Right atrium auricular region (tissue), 2 donors: ENCODE measurements at regions not wholly inside any gene's neighbourhood (a gene's known extent, or its start where the extent isn't known, plus 50 kb on each side); places are given as distances from the start of the nearest gene placed in this dataset.

Source experiments
- DNase-seq: peaks from one replicate; pipeline ENCODE4 v3.0.0-alpha.2; 2019; ENCODE audit warnings: low spot score
- H3K27ac ChIP-seq, 2 donors: fragments of 200-600 bp; sonication (generic); 1 replicate in 1 of 2; 2 replicates in 1 of 2; pipeline ENCODE4 v1.5.1; 2016 to 2019
- H3K27me3 ChIP-seq, 2 donors: fragments of 200-600 bp; sonication (generic); one replicate each; pipeline versions ENCODE4 v1.5.1 to v1.6.0; 2017 to 2019
- H3K36me3 ChIP-seq: fragments of 200-600 bp; sonication (generic); one replicate; pipeline ENCODE4 v1.5.1; 2016
- H3K4me1 ChIP-seq, 2 donors: fragments of 200-600 bp; sonication (generic); one replicate each; pipeline versions ENCODE4 v1.5.1 to v1.6.0; 2017 to 2019
- H3K4me3 ChIP-seq, 2 donors: fragments of 200-600 bp; sonication (generic); 1 replicate in 1 of 2; 2 replicates in 1 of 2; pipeline ENCODE4 v1.5.1; 2017 to 2019; ENCODE audit warnings: mild to moderate bottlenecking in 1 of 2, moderate library complexity in 1 of 2
- H3K9me3 ChIP-seq, 2 donors: fragments of 200-600 bp; sonication (generic); one replicate each; pipeline ENCODE4 v1.5.1; 2019
- CTCF ChIP-seq, 2 donors: fragments of 200-600 bp; sonication (generic); IDR thresholded peaks; one replicate each; pipeline ENCODE4 v1.5.1; 2019; ENCODE audit warnings: antibody characterized with exemption in 2 of 2

- H3K27ac ChIP-seq = no peak overlapping the region
- no peak for TF ChIP-seq CTCF (IDR thresholded peaks at IDR 0.05)
- no peaks in the 10 kb centered on the region for H3K4me1 ChIP-seq
- no peaks in the 10 kb centered on the region for H3K27me3 ChIP-seq
- no peak overlapping the region for H3K4me3 ChIP-seq
- no peak for DNase-seq
- H3K36me3 ChIP-seq = no peaks in the 10 kb centered on the region
- H3K9me3 ChIP-seq = no peaks in the 10 kb centered on the region
Measured at GRCh38 chr6:126764671-126765070, 353.8 kb upstream of the RSPO3 start.

- no peak overlapping the region for H3K27ac ChIP-seq
- no peaks in the 10 kb centered on the region for H3K27me3 ChIP-seq
- TF ChIP-seq CTCF (IDR thresholded peaks at IDR 0.05) = no peak
- H3K9me3 ChIP-seq = no peaks in the 10 kb centered on the region
- no peaks in the 10 kb centered on the region for H3K4me1 ChIP-seq
- H3K4me3 ChIP-seq = no peak overlapping the region
- no peak for DNase-seq
- no peaks in the 10 kb centered on the region for H3K36me3 ChIP-seq
Measured at GRCh38 chr6:126766820-126767219, 351.7 kb upstream of the RSPO3 start.

GRCh38 chr6:126767711-126768110, 350.8 kb upstream of the RSPO3 start:
- H3K4me1 ChIP-seq = no peaks in the 10 kb centered on the region
- no peaks in the 10 kb centered on the region for H3K27me3 ChIP-seq
- TF ChIP-seq CTCF (IDR thresholded peaks at IDR 0.05) = no peak
- no peak for DNase-seq
- H3K9me3 ChIP-seq = no peaks in the 10 kb centered on the region
- H3K36me3 ChIP-seq = no peaks in the 10 kb centered on the region
- no peak overlapping the region for H3K27ac ChIP-seq
- no peak overlapping the region for H3K4me3 ChIP-seq

GRCh38 chr6:126770176-126770575, 348.3 kb upstream of the RSPO3 start:
- Histone ChIP-seq H3K27me3 (no peaks in the 10 kb centered on the region), H3K4me3 (no peak overlapping the region), H3K9me3 (no peaks in the 10 kb centered on the region), H3K27ac (no peak overlapping the region), H3K36me3 (no peaks in the 10 kb centered on the region), H3K4me1 (no peaks in the 10 kb centered on the region)
- no peak for TF ChIP-seq CTCF (IDR thresholded peaks at IDR 0.05)
- DNase-seq = no peak

- Histone ChIP-seq H3K36me3 (no peaks in the 10 kb centered on the region), H3K27me3 (no peaks in the 10 kb centered on the region), H3K4me3 (no peak overlapping the region), H3K9me3 (no peaks in the 10 kb centered on the region), H3K4me1 (no peaks in the 10 kb centered on the region), H3K27ac (no peak overlapping the region)
- TF ChIP-seq CTCF (IDR thresholded peaks at IDR 0.05) = no peak
- no peak for DNase-seq
Measured at GRCh38 chr6:126773112-126773805, 345.2 kb upstream of the RSPO3 start.

GRCh38 chr6:126779331-126779730, 339.1 kb upstream of the RSPO3 start:
- TF ChIP-seq CTCF (IDR thresholded peaks at IDR 0.05) = no peak
- no peaks in the 10 kb centered on the region for H3K9me3 ChIP-seq
- no peak overlapping the region for H3K27ac ChIP-seq
- H3K4me1 ChIP-seq = no peaks in the 10 kb centered on the region
- no peak for DNase-seq
- H3K27me3 ChIP-seq = no peaks in the 10 kb centered on the region
- H3K36me3 ChIP-seq = no peaks in the 10 kb centered on the region
- H3K4me3 ChIP-seq = no peak overlapping the region
